PC-3 (cell line): ENCODE measurements at regions not wholly inside any gene's neighbourhood (a gene's known extent, or its start where the extent isn't known, plus 50 kb on each side); places are given as distances from the start of the nearest gene placed in this dataset.

ENCODE experiments used
- ATAC-seq: fragments of 200-7000 bp; cut with Tn5 transposase; 2 replicates; pipeline ENCODE4 v1.9.1; 2020; ENCODE audit warnings: mild to moderate bottlenecking, moderate library complexity
- BruUV-seq: library from RNA; stranded (reverse); fragments of 400-500 nt; replicated peaks from 2 replicates; lab custom pipeline; 2021; lab: Mats Ljungman, UMichigan
- CTCF ChIA-PET: fragments of 300-600 bp; sonication (Branson Sonifier 250); formaldehyde crosslinking; loops from one replicate; lab custom pipeline; 2022; ENCODE audit warnings: antibody characterized with exemption; lab: Charles Lee
- POLR2A ChIA-PET: fragments of 300-600 bp; sonication (Branson Sonifier 250); formaldehyde crosslinking; loops from one replicate; lab custom pipeline; 2022; ENCODE audit warnings: antibody characterized with exemption; ENCODE audit not compliant: unreplicated experiment; lab: Charles Lee
- DNase-seq: peaks from one replicate; pipeline ENCODE4 v3.0.0-alpha.2; 2015
- H2AFZ ChIP-seq: fragments of 300-600 bp; sonication (generic); 2 replicates; pipeline ENCODE4 v1.6.0; 2016; ENCODE audit warnings: antibody characterized with exemption, low read length
- H3F3A ChIP-seq: fragments of 300-600 bp; sonication (generic); one replicate; pipeline ENCODE4 v1.6.0; 2017; ENCODE audit warnings: antibody characterized with exemption, low read length, control low read depth, mild to moderate bottlenecking; ENCODE audit not compliant: unreplicated experiment
- H3K27ac ChIP-seq: fragments of 300-600 bp; sonication (generic); 2 replicates; pipeline ENCODE4 v1.5.1; 2016; ENCODE audit warnings: mild to moderate bottlenecking, low read length
- H3K27me3 ChIP-seq: fragments of 300-600 bp; sonication (generic); 2 replicates; pipeline ENCODE4 v1.6.1; 2016; ENCODE audit warnings: low read length, mixed read lengths
- H3K36me3 ChIP-seq: fragments of 300-600 bp; sonication (generic); 2 replicates; pipeline ENCODE4 v1.6.1; 2016; ENCODE audit warnings: low read depth, mixed run types, low read length, mixed read lengths
- H3K4me1 ChIP-seq: fragments of 300-600 bp; sonication (generic); 2 replicates; pipeline ENCODE4 v1.5.1; 2016; ENCODE audit warnings: low read length; ENCODE audit not compliant: insufficient read depth
- H3K4me2 ChIP-seq: fragments of 300-600 bp; sonication (generic); 2 replicates; pipeline ENCODE4 v1.6.0; 2016; ENCODE audit warnings: low read length
- H3K4me3 ChIP-seq: fragments of 300-600 bp; sonication (generic); 2 replicates; pipeline ENCODE4 v1.5.1; 2016; ENCODE audit warnings: mild to moderate bottlenecking, low read length, mixed read lengths
- H3K79me2 ChIP-seq: fragments of 300-600 bp; sonication (generic); 2 replicates; pipeline ENCODE4 v1.6.1; 2017; ENCODE audit warnings: low read length, mixed read lengths
- H3K9ac ChIP-seq: fragments of 300-600 bp; sonication (generic); 2 replicates; pipeline ENCODE4 v1.6.0; 2016; ENCODE audit warnings: mild to moderate bottlenecking, low read length
- H3K9me2 ChIP-seq: fragments of 300-600 bp; sonication (generic); replicated peaks from 2 replicates; pipeline ENCODE4 v1.6.1; 2016; ENCODE audit warnings: mixed run types, low read length, mixed read lengths
- H3K9me3 ChIP-seq: fragments of 300-600 bp; sonication (generic); 2 replicates; pipeline ENCODE4 v1.6.1; 2016; ENCODE audit warnings: low read length, mixed read lengths
- H4K20me1 ChIP-seq: fragments of 300-600 bp; sonication (generic); 2 replicates; pipeline ENCODE4 v1.6.1; 2016; ENCODE audit warnings: low read length, mixed read lengths
- CTCF ChIP-seq: fragments of 300-600 bp; sonication (generic); conservative IDR thresholded peaks from 2 replicates; pipeline ENCODE4 v1.5.1; 2017; ENCODE audit warnings: antibody characterized with exemption, low read depth, mild to moderate bottlenecking, low read length
- EZH2 ChIP-seq: fragments of 300-600 bp; sonication (generic); IDR thresholded peaks from one replicate; pipeline ENCODE4 v1.6.1; 2017; ENCODE audit warnings: antibody characterized with exemption, mild to moderate bottlenecking, low read length; ENCODE audit not compliant: unreplicated experiment
- EZH2phosphoT487 ChIP-seq: fragments of 300-600 bp; sonication (generic); IDR thresholded peaks from 2 replicates; pipeline ENCODE4 v1.6.1; 2018; ENCODE audit warnings: mild to moderate bottlenecking, antibody characterized with exemption, low read length, borderline replicate concordance
- intact Hi-C: fragments of 100-400 bp; cut with micrococcal nuclease; formaldehyde crosslinking; loops from 2 replicates; pipeline ENCODE4 v1.9.0; 2023

- Histone ChIP-seq H3K79me2 (no peaks in the 10 kb centered on the region), H3F3A (no peaks in the 10 kb centered on the region), H3K9ac (no peak overlapping the region), H3K36me3 (no peaks in the 10 kb centered on the region), H3K4me1 (no peaks in the 10 kb centered on the region), H4K20me1 (no peaks in the 10 kb centered on the region), H3K27ac (no peak overlapping the region), H3K4me2 (no peak overlapping the region), H3K9me2 (no peaks in the 10 kb centered on the region), H3K27me3 (no peaks in the 10 kb centered on the region; the same call in 1 of the 2 replicates), H3K9me3 (no peaks in the 10 kb centered on the region), H2AFZ (no peak overlapping the region), H3K4me3 (no peak overlapping the region)
- CTCF ChIA-PET: no interaction called here
- DNase-seq: no peak
- intact Hi-C loops: no loop called here
- POLR2A ChIA-PET: no interaction called here
- TF ChIP-seq EZH2: no peak
- no peak for TF ChIP-seq CTCF
- no peak for TF ChIP-seq EZH2phosphoT487
- no peak for ATAC-seq
- BruUV-seq: no TSS peak
Observed at GRCh38 chr7:135842446-135843179, 94.0 kb upstream of the FAM180A start.

GRCh38 chr7:135840591-135840990 is 92.0 kb upstream of the FAM180A start:
- ChIA-PET CTCF (no interaction called here), POLR2A (no interaction called here)
- H3K4me1 ChIP-seq: no peaks in the 10 kb centered on the region

More at GRCh38 chr7:135840591-135840990, 92.0 kb upstream of the FAM180A start:
- intact Hi-C loops: no loop called here
- Histone ChIP-seq H3K27ac (no peak overlapping the region), H3K9me2 (no peaks in the 10 kb centered on the region), H3K36me3 (no peaks in the 10 kb centered on the region), H3K27me3 (no peaks in the 10 kb centered on the region; the same call in 1 of the 2 replicates), H3F3A (no peaks in the 10 kb centered on the region), H3K9me3 (no peaks in the 10 kb centered on the region), H4K20me1 (no peaks in the 10 kb centered on the region), H3K79me2 (no peaks in the 10 kb centered on the region), H3K4me2 (no peak overlapping the region), H3K4me3 (no peak overlapping the region), H3K9ac (no peak overlapping the region), H2AFZ (no peak overlapping the region)
- no peak for ATAC-seq
- DNase-seq: no peak
- TF ChIP-seq EZH2: no peak
- TF ChIP-seq EZH2phosphoT487: no peak
- no peak for TF ChIP-seq CTCF
- BruUV-seq: no TSS peak
